ENCODE measurements at regions not wholly inside any gene's neighbourhood (a gene's known extent, or its start where the extent isn't known, plus 50 kb on each side); places are given as distances from the start of the nearest gene placed in this dataset.

- Histone ChIP-seq H3K56ac (ENCODE audit: insufficient read length, low read depth, low read length) (no peak overlapping the region), H2AFZ (ENCODE audit: low read length) (no peak overlapping the region), H2AK5ac (ENCODE audit: insufficient read length, low read length) (no peak overlapping the region), H3K4me2 (ENCODE audit: insufficient read depth, insufficient read length, low read length) (no peak overlapping the region), H2BK120ac (ENCODE audit: low read depth, low read length, poor library complexity, severe bottlenecking) (no peak overlapping the region), H4K5ac (ENCODE audit: insufficient read length, low read depth, low read length) (no peak overlapping the region), H3K4ac (ENCODE audit: low read depth, low read length) (no peak overlapping the region), H3K79me1 (ENCODE audit: insufficient read depth, low read depth, low read length, poor library complexity, severe bottlenecking) (no peaks in the 10 kb centered on the region), H2BK5ac (ENCODE audit: insufficient read length, low read length) (no peak overlapping the region), H3K27ac (ENCODE audit: insufficient read length, low read depth, low read length) (no peak overlapping the region), H3K18ac (ENCODE audit: insufficient read length, low read depth, low read length) (no peak overlapping the region), H3K14ac (ENCODE audit: insufficient read depth, low read length) (no peak overlapping the region), H3K9me3 (ENCODE audit: control insufficient read depth, low read depth, low read length) (no peaks in the 10 kb centered on the region), H4K91ac (ENCODE audit: insufficient read length, low read depth, low read length) (no peak overlapping the region), H3K27me3 (ENCODE audit: insufficient read depth, low read length) (no peaks in the 10 kb centered on the region), H2BK20ac (ENCODE audit: low read depth, low read length, poor library complexity, severe bottlenecking) (no peak overlapping the region), H2BK12ac (ENCODE audit: insufficient read length, low read depth, low read length) (no peak overlapping the region), H3K23ac (ENCODE audit: insufficient read length, low read depth, low read length) (no peak overlapping the region), H3T11ph (ENCODE audit: low read length) (no peak overlapping the region), H4K8ac (replicated peaks; ENCODE audit: insufficient read length, low read depth, low read length) (no peak overlapping the region), H3K23me2 (ENCODE audit: insufficient read length, low read depth, low read length, poor library complexity, severe bottlenecking) (no peaks in the 10 kb centered on the region), H3K79me2 (ENCODE audit: insufficient read depth, low read length) (no peaks in the 10 kb centered on the region), H3K9ac (ENCODE audit: extremely low read depth, insufficient read length, low read length) (no peak overlapping the region), H3K4me1 (ENCODE audit: insufficient read depth, low read length) (no peaks in the 10 kb centered on the region), H2BK15ac (ENCODE audit: low read depth, low read length) (no peak overlapping the region), H4K20me1 (ENCODE audit: control insufficient read depth, insufficient read depth, insufficient read length) (no peaks in the 10 kb centered on the region)
- DNase-seq, result no peak
- H3K4me3 Mint-ChIP-seq, result no peak overlapping the region
- WGBS (ENCODE audit: extremely low coverage, insufficient read length, low lambda C conversion rate), result no CpG with 5 or more reads among the region's 2 CpGs
- no peaks in the 10 kb centered on the region for H3K9me3 Mint-ChIP-seq
- no peaks in the 10 kb centered on the region for H3K36me3 Mint-ChIP-seq (ENCODE audit: insufficient read depth in 1 of 3, low read depth in 3 of 3)
- H3K27ac Mint-ChIP-seq, result no peak overlapping the region
- H3K27me3 Mint-ChIP-seq (ENCODE audit: low read depth), result no peaks in the 10 kb centered on the region; the same call in 1 of the 2 replicates
- no peaks in the 10 kb centered on the region for H3K4me1 Mint-ChIP-seq
- no peak for TF ChIP-seq CTCF (conservative IDR thresholded peaks at IDR 0.05)
Observed at GRCh38 chr11:82559609-82560008, 174.1 kb downstream of the FAM181B start.

Data from H9 (cell line).